HepG2 (cell line): ENCODE measurements at regions not wholly inside any gene's neighbourhood (a gene's known extent, or its start where the extent isn't known, plus 50 kb on each side); places are given as distances from the start of the nearest gene placed in this dataset.

Source experiments
- PHF20 ChIP-seq: sonication (generic); formaldehyde crosslinking; IDR thresholded peaks from 2 replicates; pipeline ENCODE4 v1.5.0; 2020; ENCODE audit warnings: mild to moderate bottlenecking, missing genetic modification reagents
- SOX13 ChIP-seq, 3 experiments: fragments of 450-650 bp in 1 of 3; sonication (generic) in 1 of 3; formaldehyde crosslinking in 1 of 3; IDR thresholded peaks in 2 of 3; conservative IDR thresholded peaks in 1 of 3; 2 replicates each; pipeline versions ENCODE4 v1.5.0 to v1.6.1; 2016 to 2020; ENCODE audit warnings: antibody characterized with exemption in 1 of 3, mild to moderate bottlenecking in 1 of 3, missing compliant biosample characterization in 1 of 3, missing genetic modification reagents in 1 of 3, moderate library complexity in 1 of 3
- TCF7L2 ChIP-seq: IDR thresholded peaks from 2 replicates; pipeline ENCODE4 v1.6.1; 2011; ENCODE audit warnings: mild to moderate bottlenecking, low read depth, low read length, moderate library complexity
- TF ChIP-seq, protein P1 (sequence below), 2 experiments: fragments of 450-650 bp in 1 of 2; sonication (generic) in 1 of 2; formaldehyde crosslinking; IDR thresholded peaks; 2 replicates each; pipeline versions ENCODE4 v1.5.0 to v1.8.0; 2020 to 2022; ENCODE audit warnings: mild to moderate bottlenecking in 1 of 2, missing genetic modification reagents in 1 of 2
- TF ChIP-seq, protein P2 (sequence below): sonication (generic); formaldehyde crosslinking; IDR thresholded peaks from 2 replicates; pipeline ENCODE4 v1.8.1; 2023; ENCODE audit warnings: mild to moderate bottlenecking, missing genetic modification reagents, borderline replicate concordance
- TF ChIP-seq, protein P3 (sequence below): sonication (generic); formaldehyde crosslinking; IDR thresholded peaks from 2 replicates; pipeline ENCODE4 v1.5.0; 2020; ENCODE audit warnings: mild to moderate bottlenecking, missing genetic modification reagents, borderline replicate concordance
- TF ChIP-seq, protein P4 (sequence below): sonication (generic); formaldehyde crosslinking; IDR thresholded peaks from 2 replicates; pipeline ENCODE4 v1.4.0; 2020; ENCODE audit warnings: missing genetic modification reagents

DNA sequence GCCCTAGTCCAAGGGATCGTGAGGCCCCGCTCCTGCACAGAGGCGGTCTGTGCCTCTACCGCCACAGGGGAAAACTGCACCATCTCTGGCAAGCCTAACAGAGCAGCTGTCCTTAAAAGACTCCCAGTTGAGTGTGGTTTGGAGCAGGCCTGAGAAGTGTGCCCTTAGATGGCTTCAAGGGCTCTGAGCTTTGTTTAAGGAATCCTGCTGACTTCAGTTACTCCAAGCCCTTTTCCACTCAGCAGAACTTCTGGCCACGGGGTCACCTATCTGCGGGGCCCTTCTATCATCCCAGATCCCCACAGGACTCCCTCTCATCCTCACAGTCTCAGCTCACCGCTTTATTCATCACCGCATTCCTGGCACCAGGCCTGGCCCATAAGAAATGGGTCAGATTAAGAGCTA is 131.5 kb downstream of the CCDC74A start (continued):
- TF ChIP-seq, protein P1, sequence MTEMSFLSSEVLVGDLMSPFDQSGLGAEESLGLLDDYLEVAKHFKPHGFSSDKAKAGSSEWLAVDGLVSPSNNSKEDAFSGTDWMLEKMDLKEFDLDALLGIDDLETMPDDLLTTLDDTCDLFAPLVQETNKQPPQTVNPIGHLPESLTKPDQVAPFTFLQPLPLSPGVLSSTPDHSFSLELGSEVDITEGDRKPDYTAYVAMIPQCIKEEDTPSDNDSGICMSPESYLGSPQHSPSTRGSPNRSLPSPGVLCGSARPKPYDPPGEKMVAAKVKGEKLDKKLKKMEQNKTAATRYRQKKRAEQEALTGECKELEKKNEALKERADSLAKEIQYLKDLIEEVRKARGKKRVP (CRISPR knock-in tag; IDR thresholded peaks at IDR 0.05): no peak
- TF ChIP-seq PHF20 (CRISPR knock-in tag) (no peak), TCF7L2 (no peak), SOX13 (IDR thresholded peaks at IDR 0.05) (no peak), SOX13 (CRISPR knock-in tag; conservative IDR thresholded peaks at IDR 0.05 in 1 of 2, IDR thresholded peaks at IDR 0.05 in 1 of 2) (no peak)
- TF ChIP-seq, protein P2, sequence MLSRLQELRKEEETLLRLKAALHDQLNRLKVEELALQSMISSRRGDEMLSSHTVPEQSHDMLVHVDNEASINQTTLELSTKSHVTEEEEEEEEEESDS (CRISPR knock-in tag): no peak
- TF ChIP-seq, protein P3, sequence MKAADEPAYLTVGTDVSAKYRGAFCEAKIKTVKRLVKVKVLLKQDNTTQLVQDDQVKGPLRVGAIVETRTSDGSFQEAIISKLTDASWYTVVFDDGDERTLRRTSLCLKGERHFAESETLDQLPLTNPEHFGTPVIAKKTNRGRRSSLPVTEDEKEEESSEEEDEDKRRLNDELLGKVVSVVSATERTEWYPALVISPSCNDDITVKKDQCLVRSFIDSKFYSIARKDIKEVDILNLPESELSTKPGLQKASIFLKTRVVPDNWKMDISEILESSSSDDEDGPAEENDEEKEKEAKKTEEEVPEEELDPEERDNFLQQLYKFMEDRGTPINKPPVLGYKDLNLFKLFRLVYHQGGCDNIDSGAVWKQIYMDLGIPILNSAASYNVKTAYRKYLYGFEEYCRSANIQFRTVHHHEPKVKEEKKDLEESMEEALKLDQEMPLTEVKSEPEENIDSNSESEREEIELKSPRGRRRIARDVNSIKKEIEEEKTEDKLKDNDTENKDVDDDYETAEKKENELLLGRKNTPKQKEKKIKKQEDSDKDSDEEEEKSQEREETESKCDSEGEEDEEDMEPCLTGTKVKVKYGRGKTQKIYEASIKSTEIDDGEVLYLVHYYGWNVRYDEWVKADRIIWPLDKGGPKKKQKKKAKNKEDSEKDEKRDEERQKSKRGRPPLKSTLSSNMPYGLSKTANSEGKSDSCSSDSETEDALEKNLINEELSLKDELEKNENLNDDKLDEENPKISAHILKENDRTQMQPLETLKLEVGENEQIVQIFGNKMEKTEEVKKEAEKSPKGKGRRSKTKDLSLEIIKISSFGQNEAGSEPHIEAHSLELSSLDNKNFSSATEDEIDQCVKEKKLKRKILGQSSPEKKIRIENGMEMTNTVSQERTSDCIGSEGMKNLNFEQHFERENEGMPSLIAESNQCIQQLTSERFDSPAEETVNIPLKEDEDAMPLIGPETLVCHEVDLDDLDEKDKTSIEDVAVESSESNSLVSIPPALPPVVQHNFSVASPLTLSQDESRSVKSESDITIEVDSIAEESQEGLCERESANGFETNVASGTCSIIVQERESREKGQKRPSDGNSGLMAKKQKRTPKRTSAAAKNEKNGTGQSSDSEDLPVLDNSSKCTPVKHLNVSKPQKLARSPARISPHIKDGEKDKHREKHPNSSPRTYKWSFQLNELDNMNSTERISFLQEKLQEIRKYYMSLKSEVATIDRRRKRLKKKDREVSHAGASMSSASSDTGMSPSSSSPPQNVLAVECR (CRISPR knock-in tag): no peak
- TF ChIP-seq, protein P4, sequence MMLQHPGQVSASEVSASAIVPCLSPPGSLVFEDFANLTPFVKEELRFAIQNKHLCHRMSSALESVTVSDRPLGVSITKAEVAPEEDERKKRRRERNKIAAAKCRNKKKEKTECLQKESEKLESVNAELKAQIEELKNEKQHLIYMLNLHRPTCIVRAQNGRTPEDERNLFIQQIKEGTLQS (CRISPR knock-in tag): no peak
